H9 (cell line): ENCODE measurements at regions not wholly inside any gene's neighbourhood (a gene's known extent, or its start where the extent isn't known, plus 50 kb on each side); places are given as distances from the start of the nearest gene placed in this dataset.

Experiments
- DNase-seq: peaks from one replicate; pipeline ENCODE4 v3.0.0-alpha.2; 2017
- H2AFZ ChIP-seq: one replicate; pipeline ENCODE4 v1.6.1; 2013; ENCODE audit warnings: mild to moderate bottlenecking, low read length, control low read depth, moderate library complexity
- H2AK5ac ChIP-seq: 2 replicates; pipeline ENCODE4 v1.6.1; 2013; ENCODE audit warnings: low read length, control low read depth, mixed read lengths; ENCODE audit not compliant: insufficient read length
- H2BK120ac ChIP-seq: one replicate; pipeline ENCODE4 v1.6.1; 2013; ENCODE audit warnings: low read depth, mild to moderate bottlenecking, low read length, control low read depth, inconsistent platforms; ENCODE audit not compliant: poor library complexity, severe bottlenecking
- H2BK12ac ChIP-seq: 2 replicates; pipeline ENCODE4 v1.6.1; 2013; ENCODE audit warnings: low read length, control low read depth, mixed read lengths, low read depth; ENCODE audit not compliant: insufficient read length
- H2BK15ac ChIP-seq: 2 replicates; pipeline ENCODE4 v1.6.1; 2013; ENCODE audit warnings: low read depth, low read length, control low read depth
- H2BK20ac ChIP-seq: one replicate; pipeline ENCODE4 v1.6.1; 2013; ENCODE audit warnings: low read depth, mild to moderate bottlenecking, low read length, control low read depth, inconsistent platforms; ENCODE audit not compliant: poor library complexity, severe bottlenecking
- H2BK5ac ChIP-seq: 2 replicates; pipeline ENCODE4 v1.6.1; 2013; ENCODE audit warnings: low read length, control low read depth, mixed read lengths; ENCODE audit not compliant: insufficient read length
- H3K14ac ChIP-seq: 2 replicates; pipeline ENCODE4 v1.6.1; 2013; ENCODE audit warnings: low read length, control low read depth; ENCODE audit not compliant: insufficient read depth
- H3K18ac ChIP-seq: 2 replicates; pipeline ENCODE4 v1.6.1; 2013; ENCODE audit warnings: low read depth, mild to moderate bottlenecking, mixed read lengths, low read length, control low read depth; ENCODE audit not compliant: insufficient read length
- H3K23ac ChIP-seq: 2 replicates; pipeline ENCODE4 v1.6.1; 2013; ENCODE audit warnings: low read length, control low read depth, mixed read lengths, low read depth; ENCODE audit not compliant: insufficient read length
- H3K23me2 ChIP-seq: 2 replicates; pipeline ENCODE4 v1.6.1; 2013; ENCODE audit warnings: low read depth, mild to moderate bottlenecking, mixed read lengths, low read length, control low read depth; ENCODE audit not compliant: insufficient read length, poor library complexity, severe bottlenecking
- H3K27ac ChIP-seq: 2 replicates; pipeline ENCODE4 v1.5.1; 2013; ENCODE audit warnings: low read length, control low read depth, mixed read lengths, low read depth; ENCODE audit not compliant: insufficient read length
- H3K27me3 ChIP-seq: 2 replicates; pipeline ENCODE4 v1.6.1; 2013; ENCODE audit warnings: low read length, control low read depth, inconsistent platforms; ENCODE audit not compliant: insufficient read depth
- H3K4ac ChIP-seq: 2 replicates; pipeline ENCODE4 v1.6.1; 2013; ENCODE audit warnings: low read depth, mild to moderate bottlenecking, control low read depth, inconsistent platforms, low read length, moderate library complexity
- H3K4me1 ChIP-seq: 2 replicates; pipeline ENCODE4 v1.6.1; 2013; ENCODE audit warnings: low read length, control low read depth, inconsistent platforms; ENCODE audit not compliant: insufficient read depth
- H3K4me2 ChIP-seq: 2 replicates; pipeline ENCODE4 v1.6.1; 2013; ENCODE audit warnings: low read length, control low read depth, mixed read lengths; ENCODE audit not compliant: insufficient read length, insufficient read depth
- H3K56ac ChIP-seq: 2 replicates; pipeline ENCODE4 v1.6.1; 2013; ENCODE audit warnings: low read depth, mild to moderate bottlenecking, mixed read lengths, low read length, control low read depth; ENCODE audit not compliant: insufficient read length
- H3K79me1 ChIP-seq: 2 replicates; pipeline ENCODE4 v1.6.1; 2013; ENCODE audit warnings: low read depth, mild to moderate bottlenecking, moderate library complexity, low read length, control low read depth, inconsistent platforms; ENCODE audit not compliant: insufficient read depth, poor library complexity, severe bottlenecking
- H3K79me2 ChIP-seq: 2 replicates; pipeline ENCODE4 v1.6.1; 2013; ENCODE audit warnings: low read length, control low read depth, inconsistent platforms; ENCODE audit not compliant: insufficient read depth
- H3K9ac ChIP-seq: 2 replicates; pipeline ENCODE4 v1.6.1; 2013; ENCODE audit warnings: low read length, control low read depth, mixed read lengths; ENCODE audit not compliant: insufficient read length; ENCODE audit errors: extremely low read depth
- H3K9me3 ChIP-seq: one replicate; pipeline ENCODE4 v1.6.1; 2013; ENCODE audit warnings: low read depth, low read length, inconsistent platforms; ENCODE audit not compliant: control insufficient read depth
- H3T11ph ChIP-seq: one replicate; pipeline ENCODE4 v1.6.1; 2013; ENCODE audit warnings: mild to moderate bottlenecking, low read length, control low read depth, inconsistent platforms
- H4K20me1 ChIP-seq: one replicate; pipeline ENCODE4 v1.6.1; 2013; ENCODE audit not compliant: control insufficient read depth, insufficient read length, insufficient read depth
- H4K5ac ChIP-seq: 2 replicates; pipeline ENCODE4 v1.6.1; 2013; ENCODE audit warnings: low read depth, mild to moderate bottlenecking, mixed read lengths, low read length, control low read depth; ENCODE audit not compliant: insufficient read length
- H4K8ac ChIP-seq: replicated peaks from 2 replicates; pipeline ENCODE4 v1.6.1; 2013; ENCODE audit warnings: low read length, control low read depth, mixed read lengths, low read depth; ENCODE audit not compliant: insufficient read length
- H4K91ac ChIP-seq: 2 replicates; pipeline ENCODE4 v1.6.1; 2013; ENCODE audit warnings: low read depth, mild to moderate bottlenecking, moderate library complexity, mixed read lengths, low read length, control low read depth; ENCODE audit not compliant: insufficient read length
- H3K27ac Mint-ChIP-seq, 3 experiments: 2 replicates in 2 of 3; 3 replicates in 1 of 3; pipeline ENCODE4 v1.8.0; 2020 to 2021; ENCODE audit warnings: mixed read lengths in 3 of 3, mild to moderate bottlenecking in 1 of 3, moderate library complexity in 1 of 3
- H3K27me3 Mint-ChIP-seq: 2 replicates; pipeline ENCODE4 v1.8.0; 2021; ENCODE audit warnings: low read depth, mild to moderate bottlenecking, moderate library complexity, mixed read lengths
- H3K36me3 Mint-ChIP-seq, 3 experiments: 2 replicates in 2 of 3; 3 replicates in 1 of 3; pipeline ENCODE4 v1.8.0; 2020 to 2021; ENCODE audit warnings: low read depth in 3 of 3, mixed read lengths in 3 of 3; ENCODE audit not compliant: insufficient read depth in 1 of 3
- H3K4me1 Mint-ChIP-seq, 2 experiments: 2 replicates each; pipeline ENCODE4 v1.8.0; 2020; ENCODE audit warnings: mixed read lengths in 2 of 2
- H3K4me3 Mint-ChIP-seq, 2 experiments: 2 replicates in 1 of 2; 3 replicates in 1 of 2; pipeline ENCODE4 v1.8.0; 2020 to 2021; ENCODE audit warnings: mild to moderate bottlenecking in 2 of 2, mixed read lengths in 2 of 2, moderate library complexity in 1 of 2
- H3K9me3 Mint-ChIP-seq, 2 experiments: 2 replicates in 1 of 2; 3 replicates in 1 of 2; pipeline ENCODE4 v1.8.0; 2020; ENCODE audit warnings: mild to moderate bottlenecking in 2 of 2, mixed read lengths in 2 of 2, moderate library complexity in 1 of 2
- CTCF ChIP-seq: fragments of 200-600 bp; sonication (generic); conservative IDR thresholded peaks from 3 replicates; pipeline ENCODE4 v1.8.0; 2021; ENCODE audit warnings: antibody characterized with exemption, mild to moderate bottlenecking
- WGBS: extraction: QIAGEN DNeasy Blood & Tissue Kit; methylation state at CpG from one replicate; pipeline ENCODE4 v1.1.7; 2013; ENCODE audit warnings: missing lambda C conversion rate, low lambda C conversion rate, mixed read lengths; ENCODE audit not compliant: insufficient read length; ENCODE audit errors: extremely low coverage; 5-methylcytosine and 5-hydroxymethylcytosine counted together

GRCh38 chr10:121007264-121007663, 156.1 kb downstream of the WDR11 start:
- Histone ChIP-seq H3K4me1 (no peaks in the 10 kb centered on the region), H2AFZ (no peak overlapping the region), H2BK5ac (no peak overlapping the region), H3T11ph (no peak overlapping the region), H2BK12ac (no peak overlapping the region), H4K20me1 (no peaks in the 10 kb centered on the region), H3K9me3 (no peaks in the 10 kb centered on the region), H2BK20ac (no peak overlapping the region), H3K79me2 (no peaks in the 10 kb centered on the region), H3K27ac (no peak overlapping the region), H3K23ac (no peak overlapping the region), H3K14ac (no peak overlapping the region), H3K27me3 (no peaks in the 10 kb centered on the region), H2BK15ac (no peak overlapping the region), H3K9ac (no peak overlapping the region), H4K5ac (no peak overlapping the region), H3K4ac (no peak overlapping the region), H2BK120ac (no peak overlapping the region), H3K18ac (no peak overlapping the region), H3K79me1 (no peaks in the 10 kb centered on the region), H2AK5ac (no peak overlapping the region), H4K91ac (no peak overlapping the region), H3K4me2 (no peak overlapping the region), H3K23me2 (no peaks in the 10 kb centered on the region), H4K8ac (no peak overlapping the region), H3K56ac (no peak overlapping the region)
- no peak for TF ChIP-seq CTCF
- peaks cover 31 to 32% of the 10 kb centered on the region in 2 experiments for H3K9me3 Mint-ChIP-seq
- peak; percentile 20 for DNase-seq
- peaks cover 5 to 35% (median 10%) of the 10 kb centered on the region in 3 experiments; a peak in 5 of 7 replicates for H3K36me3 Mint-ChIP-seq
- no peak overlapping the region for H3K27ac Mint-ChIP-seq
- no peaks in the 10 kb centered on the region for H3K27me3 Mint-ChIP-seq
- no peak overlapping the region for H3K4me3 Mint-ChIP-seq
- peaks cover 2 to 3% of the 10 kb centered on the region in 2 experiments; a peak in 3 of 4 replicates for H3K4me1 Mint-ChIP-seq
- no CpG with 5 or more reads among the region's 2 CpGs for WGBS
